WTC11 (cell line): ENCODE measurements at regions not wholly inside any gene's neighbourhood (a gene's known extent, or its start where the extent isn't known, plus 50 kb on each side); places are given as distances from the start of the nearest gene placed in this dataset.

Experiments
- AFF4 ChIP-seq: sonication (generic); formaldehyde crosslinking; IDR thresholded peaks from 2 replicates; pipeline ENCODE4 v1.8.1; 2023; ENCODE audit warnings: mild to moderate bottlenecking, missing genetic modification reagents, borderline replicate concordance
- ARID4B ChIP-seq: sonication (generic); formaldehyde crosslinking; IDR thresholded peaks from 2 replicates; pipeline ENCODE4 v1.8.0; 2023; ENCODE audit warnings: missing genetic modification reagents, mild to moderate bottlenecking, borderline replicate concordance
- CREB1 ChIP-seq: sonication (generic); formaldehyde crosslinking; IDR thresholded peaks from 2 replicates; pipeline ENCODE4 v1.8.0; 2023; ENCODE audit warnings: mild to moderate bottlenecking, missing genetic modification reagents
- CTCF ChIP-seq: fragments of 200-600 bp; IDR thresholded peaks from 2 replicates; pipeline ENCODE4 v1.8.0; 2022; ENCODE audit warnings: antibody characterized with exemption
- JUN ChIP-seq: sonication (generic); formaldehyde crosslinking; IDR thresholded peaks from 2 replicates; pipeline ENCODE4 v1.8.0; 2023; ENCODE audit warnings: mild to moderate bottlenecking, missing genetic modification reagents
- MLX ChIP-seq: sonication (generic); formaldehyde crosslinking; IDR thresholded peaks from 2 replicates; pipeline ENCODE4 v1.8.1; 2023; ENCODE audit warnings: mild to moderate bottlenecking, missing genetic modification reagents, moderate library complexity
- MXD4 ChIP-seq: fragments of 250-450 bp; sonication (Bioruptor Pico); IDR thresholded peaks from 2 replicates; pipeline ENCODE4 v1.8.0; 2021; ENCODE audit warnings: mild to moderate bottlenecking, moderate library complexity, borderline replicate concordance
- MYBL2 ChIP-seq: sonication (generic); formaldehyde crosslinking; IDR thresholded peaks from 2 replicates; pipeline ENCODE4 v1.8.1; 2023; ENCODE audit warnings: mild to moderate bottlenecking, moderate library complexity, missing genetic modification reagents
- NFYB ChIP-seq: sonication (generic); formaldehyde crosslinking; conservative IDR thresholded peaks from 2 replicates; pipeline ENCODE4 v1.8.0; 2022; ENCODE audit warnings: low read depth, missing genetic modification reagents
- PREB ChIP-seq: sonication (generic); formaldehyde crosslinking; IDR thresholded peaks from 2 replicates; pipeline ENCODE4 v1.8.1; 2022; ENCODE audit warnings: mild to moderate bottlenecking, missing genetic modification reagents, moderate library complexity, borderline replicate concordance
- TCF7 ChIP-seq: sonication (generic); formaldehyde crosslinking; IDR thresholded peaks from 2 replicates; pipeline ENCODE4 v1.8.0; 2022; ENCODE audit warnings: mild to moderate bottlenecking, low read depth, missing genetic modification reagents, moderate library complexity
- USF2 ChIP-seq: sonication (generic); formaldehyde crosslinking; IDR thresholded peaks from 2 replicates; pipeline ENCODE4 v1.8.1; 2023; ENCODE audit warnings: mild to moderate bottlenecking, missing genetic modification reagents, moderate library complexity
- ZNF416 ChIP-seq: fragments of 250-450 bp; sonication (Bioruptor Pico); IDR thresholded peaks from 2 replicates; pipeline ENCODE4 v1.9.0; 2021; ENCODE audit warnings: mild to moderate bottlenecking, inconsistent platforms

GRCh38 chr6:166221040-166221439 lies 53.4 kb upstream of the TBXT start:
- no peak for TF ChIP-seq MLX (CRISPR knock-in tag)
- TF ChIP-seq NFYB, result no peak
- TF ChIP-seq CTCF, result no peak
- no peak for TF ChIP-seq CREB1
- no peak for TF ChIP-seq MYBL2 (CRISPR knock-in tag)
- no peak for TF ChIP-seq AFF4 (CRISPR knock-in tag)
- no peak for TF ChIP-seq JUN (CRISPR knock-in tag)
- no peak for TF ChIP-seq USF2 (CRISPR knock-in tag)
- no peak for TF ChIP-seq ARID4B (CRISPR knock-in tag)
- TF ChIP-seq MXD4 (CRISPR knock-in tag), result no peak
- no peak for TF ChIP-seq ZNF416
- no peak for TF ChIP-seq PREB (CRISPR knock-in tag)
- TF ChIP-seq TCF7 (CRISPR knock-in tag), result no peak
